Neural progenitor cell (in vitro differentiated cells): ENCODE measurements at regions not wholly inside any gene's neighbourhood (a gene's known extent, or its start where the extent isn't known, plus 50 kb on each side); places are given as distances from the start of the nearest gene placed in this dataset.

Experiments used
- DNase-seq: peaks from one replicate; pipeline ENCODE4 v3.0.0-alpha.2; 2016; ENCODE audit warnings: low spot score
- H2AFZ ChIP-seq: fragments of 200-600 bp; sonication (generic); replicated peaks from 2 replicates; pipeline ENCODE4 v1.6.1; 2016; ENCODE audit warnings: antibody characterized with exemption
- H3F3A ChIP-seq: fragments of 200-600 bp; sonication (generic); 2 replicates; pipeline ENCODE4 v1.6.1; 2016; ENCODE audit warnings: antibody characterized with exemption, low read depth
- H3K27ac ChIP-seq: fragments of 200-600 bp; sonication (generic); 2 replicates; pipeline ENCODE4 v1.5.1; 2016; ENCODE audit warnings: mild to moderate bottlenecking
- H3K27me3 ChIP-seq: fragments of 200-600 bp; sonication (generic); 2 replicates; pipeline ENCODE4 v1.6.1; 2016; ENCODE audit warnings: mild to moderate bottlenecking, moderate library complexity
- H3K36me3 ChIP-seq: fragments of 200-600 bp; sonication (generic); 2 replicates; pipeline ENCODE4 v1.5.1; 2016
- H3K4me1 ChIP-seq: fragments of 200-600 bp; sonication (generic); 2 replicates; pipeline ENCODE4 v1.6.1; 2016; ENCODE audit warnings: mixed run types
- H3K4me2 ChIP-seq: fragments of 200-600 bp; sonication (generic); 2 replicates; pipeline ENCODE4 v1.6.1; 2016
- H3K4me3 ChIP-seq: fragments of 200-600 bp; sonication (generic); 2 replicates; pipeline ENCODE4 v1.5.1; 2016
- H3K79me2 ChIP-seq: fragments of 200-600 bp; sonication (generic); 2 replicates; pipeline ENCODE4 v1.6.1; 2016; ENCODE audit warnings: low read depth
- H3K9ac ChIP-seq: fragments of 200-600 bp; sonication (generic); 2 replicates; pipeline ENCODE4 v1.6.1; 2016
- H3K9me3 ChIP-seq: fragments of 200-600 bp; sonication (generic); 2 replicates; pipeline ENCODE4 v1.5.1; 2016; ENCODE audit warnings: low read depth
- H4K20me1 ChIP-seq: fragments of 200-600 bp; sonication (generic); 2 replicates; pipeline ENCODE4 v1.6.1; 2016; ENCODE audit warnings: low read depth
- H3K27ac Mint-ChIP-seq: 3 replicates; pipeline ENCODE4 v1.8.0; 2021; ENCODE audit warnings: mixed read lengths
- H3K27me3 Mint-ChIP-seq: 2 replicates; pipeline ENCODE4 v1.8.0; 2022; ENCODE audit warnings: low read depth, mild to moderate bottlenecking, inconsistent platforms, moderate library complexity, mixed read lengths; ENCODE audit not compliant: insufficient read depth
- H3K36me3 Mint-ChIP-seq: 3 replicates; pipeline ENCODE4 v1.8.0; 2021; ENCODE audit warnings: mixed read lengths
- H3K4me1 Mint-ChIP-seq: 3 replicates; pipeline ENCODE4 v1.8.0; 2021; ENCODE audit warnings: mixed read lengths
- H3K4me3 Mint-ChIP-seq: 3 replicates; pipeline ENCODE4 v1.8.0; 2021; ENCODE audit warnings: mild to moderate bottlenecking, moderate library complexity, mixed read lengths
- H3K9me3 Mint-ChIP-seq: 3 replicates; pipeline ENCODE4 v1.8.0; 2020; ENCODE audit warnings: mixed read lengths
- EZH2 ChIP-seq: fragments of 200-600 bp; sonication (generic); IDR thresholded peaks from 2 replicates; pipeline ENCODE4 v1.6.1; 2017; ENCODE audit warnings: antibody characterized with exemption, mild to moderate bottlenecking, moderate library complexity
- EZH2phosphoT487 ChIP-seq: fragments of 200-600 bp; sonication (generic); IDR thresholded peaks from 2 replicates; pipeline ENCODE4 v1.6.1; 2017; ENCODE audit warnings: antibody characterized with exemption
- TF ChIP-seq, protein P1 (sequence below): fragments of 200-600 bp; sonication (generic); IDR thresholded peaks from 2 replicates; pipeline ENCODE4 v1.5.1; 2017; ENCODE audit warnings: antibody characterized with exemption, mild to moderate bottlenecking

DNA sequence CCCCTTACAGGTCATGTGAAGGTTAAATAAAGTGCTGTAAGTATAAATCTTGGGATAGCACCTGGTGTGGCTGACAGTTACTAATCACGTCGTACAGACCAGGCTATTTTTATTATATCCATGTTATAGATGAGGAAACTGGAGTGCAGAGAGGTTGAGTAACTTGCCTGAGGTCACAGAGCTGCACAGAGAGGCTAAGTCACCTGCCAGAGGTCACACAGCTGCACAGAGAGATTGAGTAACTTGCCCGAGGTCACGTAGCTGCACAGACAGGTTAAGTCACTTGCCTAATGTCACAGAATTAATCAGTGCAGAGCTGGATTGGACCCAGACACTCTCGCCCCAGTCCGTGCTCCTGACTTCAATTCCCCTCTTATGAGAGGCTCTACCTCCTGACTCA lies 171.5 kb downstream of the NUP210 start:
- Histone ChIP-seq H3K79me2 (no peaks in the 10 kb centered on the region), H3K4me1 (peaks cover 9% of the 10 kb centered on the region), H3K36me3 (no peaks in the 10 kb centered on the region), H3K27me3 (no peaks in the 10 kb centered on the region), H3K27ac (no peak overlapping the region), H4K20me1 (no peaks in the 10 kb centered on the region), H3K9me3 (no peaks in the 10 kb centered on the region), H3F3A (no peaks in the 10 kb centered on the region), H2AFZ (no peak overlapping the region), H3K4me2 (no peak overlapping the region), H3K9ac (no peak overlapping the region), H3K4me3 (no peak overlapping the region)
- Mint-ChIP-seq H3K9me3 (no peaks in the 10 kb centered on the region), H3K4me1 (peaks cover 47% of the 10 kb centered on the region), H3K27ac (peak overlapping the region; percentile 72), H3K27me3 (peaks cover 6% of the 10 kb centered on the region), H3K4me3 (peak overlapping the region; percentile 39), H3K36me3 (no peaks in the 10 kb centered on the region)
- DNase-seq = no peak
- no peak for TF ChIP-seq EZH2phosphoT487
- TF ChIP-seq, protein P1, sequence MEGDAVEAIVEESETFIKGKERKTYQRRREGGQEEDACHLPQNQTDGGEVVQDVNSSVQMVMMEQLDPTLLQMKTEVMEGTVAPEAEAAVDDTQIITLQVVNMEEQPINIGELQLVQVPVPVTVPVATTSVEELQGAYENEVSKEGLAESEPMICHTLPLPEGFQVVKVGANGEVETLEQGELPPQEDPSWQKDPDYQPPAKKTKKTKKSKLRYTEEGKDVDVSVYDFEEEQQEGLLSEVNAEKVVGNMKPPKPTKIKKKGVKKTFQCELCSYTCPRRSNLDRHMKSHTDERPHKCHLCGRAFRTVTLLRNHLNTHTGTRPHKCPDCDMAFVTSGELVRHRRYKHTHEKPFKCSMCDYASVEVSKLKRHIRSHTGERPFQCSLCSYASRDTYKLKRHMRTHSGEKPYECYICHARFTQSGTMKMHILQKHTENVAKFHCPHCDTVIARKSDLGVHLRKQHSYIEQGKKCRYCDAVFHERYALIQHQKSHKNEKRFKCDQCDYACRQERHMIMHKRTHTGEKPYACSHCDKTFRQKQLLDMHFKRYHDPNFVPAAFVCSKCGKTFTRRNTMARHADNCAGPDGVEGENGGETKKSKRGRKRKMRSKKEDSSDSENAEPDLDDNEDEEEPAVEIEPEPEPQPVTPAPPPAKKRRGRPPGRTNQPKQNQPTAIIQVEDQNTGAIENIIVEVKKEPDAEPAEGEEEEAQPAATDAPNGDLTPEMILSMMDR = no peak
- TF ChIP-seq EZH2 = no peak

DNA sequence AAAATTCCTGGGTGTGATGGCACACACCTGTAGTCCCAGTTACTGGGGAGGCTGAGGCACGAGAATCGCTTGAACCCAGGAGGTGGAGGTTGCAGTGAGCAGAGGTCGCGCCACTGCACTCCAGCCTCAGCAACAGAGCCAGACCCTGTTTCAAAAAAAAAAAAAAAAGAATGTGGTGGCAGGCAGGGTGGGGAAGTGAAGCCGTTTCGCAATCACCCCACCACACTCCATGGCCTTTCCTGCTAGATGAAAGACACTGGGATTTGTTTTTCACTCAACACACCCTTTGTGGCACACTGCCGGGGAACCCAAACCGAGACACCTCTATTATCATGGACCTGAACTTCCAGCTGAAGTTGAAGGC lies 172.4 kb upstream of the IQSEC1 start:
- H3K27me3 ChIP-seq = no peaks in the 10 kb centered on the region
- H3K36me3 ChIP-seq = no peaks in the 10 kb centered on the region
- no peaks in the 10 kb centered on the region for H3F3A ChIP-seq
- Mint-ChIP-seq H3K4me1 (peaks cover 40% of the 10 kb centered on the region), H3K9me3 (no peaks in the 10 kb centered on the region), H3K27ac (no peak overlapping the region), H3K27me3 (peaks cover 4% of the 10 kb centered on the region), H3K36me3 (no peaks in the 10 kb centered on the region), H3K4me3 (no peak overlapping the region)
- DNase-seq = no peak
- H2AFZ ChIP-seq = no peak overlapping the region
- no peak overlapping the region for H3K27ac ChIP-seq
- no peaks in the 10 kb centered on the region for H4K20me1 ChIP-seq
- no peaks in the 10 kb centered on the region for H3K79me2 ChIP-seq
- TF ChIP-seq, protein P1 = no peak
- TF ChIP-seq EZH2phosphoT487 = no peak
- no peak for TF ChIP-seq EZH2
- H3K4me2 ChIP-seq = no peak overlapping the region
- H3K4me1 ChIP-seq = peaks cover 8% of the 10 kb centered on the region
- no peak overlapping the region for H3K9ac ChIP-seq
- H3K4me3 ChIP-seq = no peak overlapping the region
- no peaks in the 10 kb centered on the region for H3K9me3 ChIP-seq

DNA sequence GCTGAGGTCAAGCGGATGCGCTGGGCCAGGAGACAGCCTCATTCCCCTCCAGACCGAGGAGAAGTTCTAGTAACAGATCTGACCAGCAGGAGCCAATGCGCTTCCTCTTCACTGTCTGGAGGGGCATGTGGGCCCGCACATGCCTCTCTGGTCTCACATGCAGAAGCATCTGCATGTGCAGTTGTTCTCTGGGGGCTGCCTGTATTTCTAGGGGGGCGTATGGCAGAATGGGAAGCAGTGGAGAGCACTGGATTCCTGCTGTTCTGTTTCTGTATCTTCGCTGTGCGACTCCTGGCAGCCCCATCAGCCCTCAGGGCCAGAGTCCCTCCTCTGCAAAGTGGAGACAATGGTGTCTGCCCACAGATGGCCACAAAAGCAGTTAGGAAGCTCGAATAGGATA lies 170.4 kb upstream of the IQSEC1 start:
- Histone ChIP-seq H3K27me3 (no peaks in the 10 kb centered on the region), H3K4me3 (no peak overlapping the region), H3K36me3 (no peaks in the 10 kb centered on the region), H3K4me1 (peaks cover 8% of the 10 kb centered on the region), H3K79me2 (no peaks in the 10 kb centered on the region), H3F3A (no peaks in the 10 kb centered on the region), H2AFZ (peak overlapping the region; percentile 72), H3K9me3 (no peaks in the 10 kb centered on the region), H3K27ac (no peak overlapping the region), H4K20me1 (no peaks in the 10 kb centered on the region), H3K4me2 (no peak overlapping the region), H3K9ac (no peak overlapping the region)
- Mint-ChIP-seq H3K4me3 (no peak overlapping the region), H3K4me1 (peaks cover 29% of the 10 kb centered on the region), H3K27ac (peak overlapping the region; percentile 74), H3K9me3 (no peaks in the 10 kb centered on the region), H3K36me3 (no peaks in the 10 kb centered on the region), H3K27me3 (peaks cover 3% of the 10 kb centered on the region)
- DNase-seq = no peak
- TF ChIP-seq EZH2phosphoT487 = no peak
- TF ChIP-seq, protein P1 = no peak
- no peak for TF ChIP-seq EZH2

DNA sequence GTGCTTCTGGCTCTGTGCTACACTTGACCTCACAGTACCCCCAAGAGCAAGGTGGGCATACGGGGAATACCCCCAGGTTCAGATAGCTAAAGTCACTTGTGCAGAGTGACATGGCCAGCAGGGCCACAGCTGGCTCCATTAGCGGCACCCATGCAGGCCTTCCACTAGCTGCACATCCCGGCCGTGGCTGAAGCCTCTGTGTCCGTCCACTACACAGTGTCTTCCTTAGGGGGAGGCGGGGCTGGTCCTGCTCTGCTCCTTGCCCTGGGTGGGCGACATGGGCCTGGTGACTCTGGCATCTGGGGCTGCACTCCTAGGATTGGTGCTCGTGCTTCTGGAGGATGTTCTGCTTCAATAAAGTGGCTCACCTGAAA lies 169.1 kb upstream of the IQSEC1 start:
- no peak overlapping the region for H2AFZ ChIP-seq

More for the DNA sequence above, 169.1 kb upstream of the IQSEC1 start:
- no peak for TF ChIP-seq EZH2phosphoT487
- H3F3A ChIP-seq = no peaks in the 10 kb centered on the region
- H3K4me3 ChIP-seq = no peak overlapping the region
- Mint-ChIP-seq H3K4me3 (no peak overlapping the region), H3K36me3 (no peaks in the 10 kb centered on the region), H3K4me1 (peaks cover 31% of the 10 kb centered on the region), H3K27me3 (no peaks in the 10 kb centered on the region), H3K9me3 (no peaks in the 10 kb centered on the region), H3K27ac (no peak overlapping the region)
- no peaks in the 10 kb centered on the region for H3K27me3 ChIP-seq
- no peaks in the 10 kb centered on the region for H3K36me3 ChIP-seq
- H3K9ac ChIP-seq = no peak overlapping the region
- peaks cover 8% of the 10 kb centered on the region for H3K4me1 ChIP-seq
- H3K27ac ChIP-seq = no peak overlapping the region
- H3K9me3 ChIP-seq = no peaks in the 10 kb centered on the region
- no peak for DNase-seq
- no peak overlapping the region for H3K4me2 ChIP-seq
- no peaks in the 10 kb centered on the region for H4K20me1 ChIP-seq
- no peaks in the 10 kb centered on the region for H3K79me2 ChIP-seq
